HG02642 (cell line): ENCODE measurements at regions not wholly inside any gene's neighbourhood (a gene's known extent, or its start where the extent isn't known, plus 50 kb on each side); places are given as distances from the start of the nearest gene placed in this dataset.

Experiments used
- ATAC-seq: cut with Tn5 transposase; IDR thresholded peaks from one replicate; pipeline ENCODE4 v1.9.1; 2021; ENCODE audit warnings: mild to moderate bottlenecking; ENCODE audit not compliant: unreplicated experiment, poor library complexity

GRCh38 chr6:22069306-22069800, 227.5 kb downstream of the PRL start:
- no peak for ATAC-seq

GRCh38 chr6:22071270-22072041, 225.4 kb downstream of the PRL start:
- no peak for ATAC-seq

- no peak for ATAC-seq
Observed at GRCh38 chr6:22072949-22073348, 223.9 kb downstream of the PRL start.

- no peak for ATAC-seq
Observed at GRCh38 chr6:22073516-22074198, 223.2 kb downstream of the PRL start.

- ATAC-seq: no peak
Observed at GRCh38 chr6:22078288-22078687, 218.5 kb downstream of the PRL start.

GRCh38 chr6:22078802-22079545, 217.9 kb downstream of the PRL start:
- no peak for ATAC-seq

GRCh38 chr6:22079783-22080182, 217.1 kb downstream of the PRL start:
- ATAC-seq: no peak

GRCh38 chr6:22081709-22082108, 215.1 kb downstream of the PRL start:
- peak; percentile 55 for ATAC-seq

- ATAC-seq: no peak
Observed at GRCh38 chr6:22082218-22082617, 214.6 kb downstream of the PRL start.

GRCh38 chr6:22083119-22083518, 213.7 kb downstream of the PRL start:
- no peak for ATAC-seq

GRCh38 chr6:22087960-22088706, 208.7 kb downstream of the PRL start:
- no peak for ATAC-seq

GRCh38 chr6:22091424-22091948, 205.3 kb downstream of the PRL start:
- no peak for ATAC-seq

GRCh38 chr6:22095836-22096235, 201.0 kb downstream of the PRL start:
- no peak for ATAC-seq

- no peak for ATAC-seq
Observed at GRCh38 chr6:22098601-22099031, 198.2 kb downstream of the PRL start.

GRCh38 chr6:22099231-22099630, 197.6 kb downstream of the PRL start:
- ATAC-seq: no peak

GRCh38 chr6:22099923-22100322, 196.9 kb downstream of the PRL start:
- no peak for ATAC-seq

- no peak for ATAC-seq
Observed at GRCh38 chr6:22101163-22101562, 195.7 kb downstream of the PRL start.

GRCh38 chr6:22102671-22103070, 194.2 kb downstream of the PRL start:
- peak; percentile 81 for ATAC-seq

GRCh38 chr6:22106451-22106850, 190.4 kb downstream of the PRL start:
- ATAC-seq: no peak

- no peak for ATAC-seq
Observed at GRCh38 chr6:22106961-22107360, 189.9 kb downstream of the PRL start.
